K562 (cell line): ENCODE measurements at regions not wholly inside any gene's neighbourhood (a gene's known extent, or its start where the extent isn't known, plus 50 kb on each side); places are given as distances from the start of the nearest gene placed in this dataset.

Experiments used
- FOXJ3 ChIP-seq: sonication (generic); formaldehyde crosslinking; IDR thresholded peaks from 2 replicates; pipeline ENCODE4 v1.4.0; 2020; ENCODE audit warnings: mild to moderate bottlenecking, missing genetic modification reagents
- NRF1 ChIP-seq, 2 experiments: fragments of 450-650 bp; IDR thresholded peaks in 1 of 2; conservative IDR thresholded peaks in 1 of 2; 2 replicates each; pipeline ENCODE4 v1.6.1; 2014; ENCODE audit warnings: mild to moderate bottlenecking in 2 of 2
- POLR3G ChIP-seq: IDR thresholded peaks from 2 replicates; pipeline ENCODE4 v1.6.1; 2011; ENCODE audit not compliant: insufficient read length, insufficient replicate concordance; ENCODE audit errors: extremely low read depth
- REST ChIP-seq, 2 experiments: fragments of 450-650 bp; formaldehyde crosslinking in 1 of 2; IDR thresholded peaks; 2 replicates each; pipeline versions ENCODE4 v1.4.0 to v1.6.1; 2014 to 2020; ENCODE audit warnings: mild to moderate bottlenecking in 2 of 2, borderline replicate concordance in 1 of 2, low read depth in 1 of 2
- RFX1 ChIP-seq: fragments of 450-650 bp; IDR thresholded peaks from 2 replicates; pipeline ENCODE4 v1.6.1; 2016; ENCODE audit warnings: mild to moderate bottlenecking, moderate library complexity
- TBL1XR1 ChIP-seq, 2 experiments: IDR thresholded peaks; 2 replicates each; pipeline ENCODE4 v1.6.1; 2012; ENCODE audit warnings: improper control_type of control experiment in 2 of 2, low read length in 2 of 2, mild to moderate bottlenecking in 1 of 2
- THAP12 ChIP-seq: fragments of 250-450 bp; sonication (Bioruptor Pico); IDR thresholded peaks from 2 replicates; pipeline ENCODE4 v1.9.0; 2021; ENCODE audit warnings: mild to moderate bottlenecking, inconsistent platforms
- XRCC5 ChIP-seq: fragments of 200-400 bp; formaldehyde crosslinking; IDR thresholded peaks from 2 replicates; pipeline ENCODE4 v1.6.1; 2017; ENCODE audit warnings: low read depth, mild to moderate bottlenecking, low read length

GRCh38 chr5:158074992-158075769 lies 216.2 kb upstream of the CLINT1 start (continued):
- TF ChIP-seq THAP12 (no peak), TBL1XR1 (IDR thresholded peaks at IDR 0.05; ENCODE audit: low read length in 2 of 2) (no peak), NRF1 (conservative IDR thresholded peaks at IDR 0.05 in 1 of 2, IDR thresholded peaks at IDR 0.05 in 1 of 2) (peak; percentile 32 to 45; a peak in 3 of 4 replicates), RFX1 (peak; percentile 74), POLR3G (no peak), XRCC5 (0 out of 2 replicates have a peak, but pooled peaks have one; percentile 36), REST (IDR thresholded peaks at IDR 0.05; ENCODE audit: borderline replicate concordance) (peak; percentile 22; the same call in 1 of the 2 replicates), REST (CRISPR knock-in tag; IDR thresholded peaks at IDR 0.05; ENCODE audit: low read depth) (no peak), FOXJ3 (CRISPR knock-in tag) (peak; percentile 92)
